NCI-H1092 (cell line): ENCODE measurements at regions not wholly inside any gene's neighbourhood (a gene's known extent, or its start where the extent isn't known, plus 50 kb on each side); places are given as distances from the start of the nearest gene placed in this dataset.

Experiments used
- DNase-seq: peaks from one replicate; lab custom pipeline; 2025; lab: John Stamatoyannopoulos, UW

DNA sequence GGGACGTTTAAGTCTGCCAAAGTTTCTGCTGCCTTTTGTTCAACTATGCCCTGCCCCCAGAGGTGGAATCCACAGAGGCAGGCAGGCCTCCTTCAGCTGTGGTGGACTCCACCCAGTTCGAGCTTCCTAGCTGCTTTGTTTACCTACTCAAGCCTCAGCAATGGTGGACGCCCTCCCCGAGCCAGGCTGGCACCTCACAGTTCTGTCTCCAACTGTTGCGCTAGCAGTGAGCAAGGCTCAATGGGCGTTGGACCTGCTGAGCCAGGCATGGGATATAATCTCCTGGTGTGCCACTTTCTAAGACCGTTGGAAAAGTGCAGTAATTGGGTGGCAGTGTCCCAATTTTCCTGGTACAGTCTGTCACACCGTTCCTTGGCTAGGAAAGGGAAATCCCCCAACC lies 444.7 kb downstream of the FLRT2 start:
- no peak for DNase-seq

DNA sequence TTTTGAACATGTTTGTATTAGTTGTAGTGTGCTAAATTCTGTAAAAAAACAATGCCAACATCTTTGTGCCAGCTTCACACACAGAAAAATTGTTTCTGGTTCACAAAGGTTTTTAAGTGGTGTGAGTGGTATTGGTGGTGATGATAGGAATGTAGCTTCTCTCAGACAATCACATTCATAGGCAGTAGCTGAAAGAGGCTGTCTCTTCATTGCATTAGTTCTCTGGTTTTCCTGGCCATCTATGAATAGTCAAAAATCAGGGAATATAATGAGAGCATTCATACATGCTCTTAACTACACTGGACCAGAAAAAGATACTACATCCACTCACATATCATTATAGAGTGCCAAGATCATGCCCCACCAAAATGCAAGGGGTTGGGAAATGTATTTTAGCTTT lies 433.5 kb downstream of the FLRT2 start:
- DNase-seq: no peak

DNA sequence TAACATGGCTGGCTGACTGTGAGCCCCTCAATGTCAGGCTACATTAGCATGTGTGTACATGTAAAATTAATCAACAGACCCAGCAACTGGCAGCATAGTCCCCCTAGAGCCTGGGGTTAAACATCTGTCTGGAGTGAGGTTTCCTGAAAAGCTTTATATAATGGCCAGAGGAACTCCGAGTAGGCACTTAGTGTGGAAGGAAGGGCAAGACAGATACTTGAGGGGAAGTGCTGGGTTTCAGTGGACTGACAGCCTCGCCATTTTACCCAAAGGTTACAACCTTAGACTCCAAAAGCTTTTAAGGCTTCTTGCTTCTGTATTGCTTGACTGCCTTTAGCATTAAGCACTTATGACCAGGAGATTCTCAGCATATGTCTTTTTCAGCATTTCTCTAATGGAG lies 430.8 kb downstream of the FLRT2 start:
- no peak for DNase-seq

DNA sequence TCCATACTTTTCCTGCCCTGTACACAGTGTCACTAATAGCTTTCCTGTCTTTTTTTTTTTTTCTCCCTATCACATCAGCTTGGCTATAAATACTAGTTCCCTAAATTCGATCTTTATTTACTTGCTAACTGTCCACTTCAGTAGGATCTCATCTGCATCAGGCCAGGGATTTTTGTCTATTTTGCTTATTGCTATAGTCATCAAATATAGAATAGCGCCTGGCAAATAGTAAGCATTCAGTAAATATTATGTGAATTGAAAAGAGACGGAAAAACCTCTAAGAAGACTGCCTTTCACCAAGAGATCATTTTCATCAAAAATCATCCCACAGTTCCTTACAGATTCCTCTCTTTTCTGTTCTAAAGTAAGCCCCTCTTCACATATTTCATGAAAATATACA lies 429.1 kb downstream of the FLRT2 start:
- no peak for DNase-seq

DNA sequence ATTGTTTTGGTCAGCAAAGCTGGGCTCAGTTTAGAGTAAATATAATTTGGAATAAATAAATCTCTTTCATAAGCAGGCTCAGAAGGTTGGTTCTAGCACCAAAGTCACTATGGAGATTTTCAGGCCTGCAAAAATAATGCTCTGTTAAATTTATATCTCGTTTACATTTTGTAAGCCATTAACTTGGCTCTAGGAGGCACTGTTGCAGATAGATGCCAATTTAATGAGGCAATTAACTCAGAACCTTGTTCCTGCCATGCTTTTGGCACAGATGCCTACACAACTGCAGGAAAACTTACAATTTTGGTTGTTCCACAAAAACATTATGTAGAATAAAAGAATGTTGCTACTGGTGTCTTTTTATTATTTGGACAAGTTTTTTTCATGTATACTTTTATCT lies 428.1 kb downstream of the FLRT2 start:
- no peak for DNase-seq

DNA sequence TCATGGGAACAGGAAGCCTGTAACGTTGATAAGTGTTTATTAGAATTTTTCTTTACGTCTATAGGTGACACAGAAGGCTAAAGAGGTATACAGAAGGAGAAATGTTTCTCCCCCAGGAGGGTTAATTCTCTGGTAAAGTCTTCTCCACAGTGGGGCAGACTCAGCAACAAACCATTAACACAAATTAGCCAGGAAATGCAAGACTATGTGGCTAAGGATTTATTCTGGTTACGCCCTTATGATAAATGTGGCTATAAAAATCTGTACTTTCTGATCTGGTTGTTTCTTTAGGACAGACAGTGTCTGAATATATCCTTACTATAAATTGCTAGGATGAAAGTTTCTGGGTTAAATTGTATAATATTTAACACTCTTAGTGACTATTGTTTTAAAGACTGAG lies 423.3 kb downstream of the FLRT2 start:
- DNase-seq: no peak

DNA sequence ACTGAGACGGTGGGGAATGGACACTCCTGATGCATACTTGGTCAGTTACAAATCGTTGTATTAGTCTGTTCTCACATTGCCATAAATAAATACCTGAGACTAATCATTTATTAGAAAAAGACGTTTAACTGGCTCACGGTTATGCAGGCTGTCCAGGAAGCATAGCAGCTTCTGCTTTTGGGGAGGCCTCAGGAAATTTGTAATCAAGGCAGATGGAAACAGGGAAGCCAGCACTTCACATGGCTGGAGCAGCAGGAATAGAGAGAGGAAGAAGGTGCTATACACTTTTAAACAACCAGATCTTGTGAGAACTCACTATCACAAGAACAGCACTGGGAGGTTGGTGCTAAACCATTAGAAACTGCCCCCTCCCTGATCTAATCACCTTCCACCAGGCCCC lies 418.2 kb downstream of the FLRT2 start:
- no peak for DNase-seq

DNA sequence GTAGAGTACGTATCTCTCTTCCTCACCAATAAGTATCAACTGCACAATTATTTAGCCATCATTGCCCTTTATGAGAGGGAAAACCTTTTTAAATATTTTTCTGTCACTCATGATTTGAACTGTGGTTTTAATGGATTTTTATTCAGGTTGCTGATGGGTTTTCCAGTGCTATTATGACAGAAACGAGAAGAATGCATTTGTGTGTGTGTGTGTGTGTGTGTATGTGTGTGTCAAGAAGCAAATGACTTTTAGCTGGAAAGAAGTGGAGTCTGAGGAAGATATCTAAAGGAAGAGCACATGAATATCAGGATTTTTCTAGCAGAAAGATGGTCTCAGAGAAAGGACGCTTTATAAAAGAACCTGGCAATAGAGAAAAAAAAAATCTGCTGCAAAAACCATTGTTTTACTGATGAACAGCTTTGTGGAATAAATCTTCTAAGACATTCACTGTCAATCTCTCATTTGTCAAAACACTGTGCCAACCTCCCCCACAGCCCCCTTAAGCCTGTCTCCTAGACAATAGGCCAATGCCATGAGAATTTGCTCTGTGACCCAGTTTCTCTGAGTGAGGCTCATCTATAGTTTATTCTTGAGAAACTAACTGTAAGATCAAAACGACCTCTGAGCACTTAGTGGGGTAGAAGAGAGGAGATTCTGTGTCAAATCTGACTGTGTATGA lies 417.7 kb downstream of the FLRT2 start:
- DNase-seq: no peak

DNA sequence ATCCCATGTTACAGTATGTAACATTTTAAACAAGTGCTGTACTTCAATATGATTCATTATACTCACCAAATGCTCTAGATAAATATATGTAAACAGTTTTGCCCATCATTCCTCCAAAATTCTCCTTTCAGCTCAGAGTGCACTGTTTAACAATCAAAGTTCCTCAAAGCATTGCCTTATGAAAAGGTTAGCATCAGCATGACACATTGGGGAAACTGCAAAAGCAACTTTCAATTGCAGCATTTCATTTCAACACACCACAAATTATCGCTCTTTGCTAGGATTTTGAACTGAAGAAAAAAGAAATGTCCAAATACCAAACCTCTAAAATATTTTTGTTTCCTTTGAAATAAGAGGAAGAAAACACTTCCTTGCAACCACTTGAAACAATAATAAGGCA lies 413.2 kb downstream of the FLRT2 start:
- DNase-seq: no peak

DNA sequence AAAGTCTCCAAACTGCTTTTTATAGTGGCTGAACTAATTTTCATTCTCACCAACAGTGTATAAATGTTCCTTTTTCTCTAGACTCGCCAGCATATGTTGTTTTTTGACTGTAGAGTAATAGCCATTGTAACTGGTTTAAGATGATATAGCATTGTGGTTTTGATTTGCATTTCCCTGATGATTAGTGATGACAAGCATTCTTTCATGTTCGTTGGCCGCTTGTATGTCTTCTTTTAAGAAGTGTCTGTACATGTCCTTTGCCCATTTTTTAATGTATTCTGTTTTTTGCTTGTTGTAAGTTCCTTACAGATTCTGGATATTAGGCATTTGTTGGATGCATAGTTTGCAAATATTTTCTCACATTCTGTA lies 404.9 kb downstream of the FLRT2 start:
- DNase-seq: no peak

DNA sequence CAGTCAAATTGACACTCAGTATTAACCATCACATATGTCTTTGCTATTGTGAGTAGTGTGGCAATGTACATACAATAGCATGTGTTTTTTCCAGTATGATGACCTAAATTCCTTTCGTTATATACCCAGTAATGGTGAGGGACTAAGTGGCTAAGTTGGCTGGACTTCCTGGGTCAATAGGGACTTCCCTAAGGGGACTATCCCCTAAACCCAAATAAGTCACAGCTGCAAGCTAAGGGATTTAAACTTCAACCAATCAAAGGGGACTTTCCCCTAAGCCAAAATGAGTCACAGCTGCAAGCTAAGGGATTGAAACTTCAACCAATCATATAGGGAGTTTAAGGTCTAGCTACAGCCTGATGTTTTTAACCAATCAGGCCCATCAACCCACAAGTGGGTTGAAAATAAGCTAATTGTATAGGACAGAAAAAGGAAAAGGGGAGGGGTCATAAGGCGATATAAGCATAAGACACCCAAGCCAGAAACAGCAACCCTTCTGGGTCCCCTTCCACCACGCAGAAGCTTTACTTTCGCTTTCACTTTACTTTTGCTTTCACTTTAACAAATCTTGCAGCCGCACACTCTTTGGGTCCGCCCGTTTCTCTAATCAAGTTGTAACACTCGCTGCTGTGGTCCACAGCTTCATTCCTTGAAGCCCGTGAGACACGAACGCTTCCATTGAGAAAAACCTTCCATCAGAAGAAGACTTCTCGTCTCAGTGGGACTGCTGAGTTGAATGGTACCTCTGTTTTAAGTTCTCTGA lies 404.4 kb downstream of the FLRT2 start:
- DNase-seq: no peak

DNA sequence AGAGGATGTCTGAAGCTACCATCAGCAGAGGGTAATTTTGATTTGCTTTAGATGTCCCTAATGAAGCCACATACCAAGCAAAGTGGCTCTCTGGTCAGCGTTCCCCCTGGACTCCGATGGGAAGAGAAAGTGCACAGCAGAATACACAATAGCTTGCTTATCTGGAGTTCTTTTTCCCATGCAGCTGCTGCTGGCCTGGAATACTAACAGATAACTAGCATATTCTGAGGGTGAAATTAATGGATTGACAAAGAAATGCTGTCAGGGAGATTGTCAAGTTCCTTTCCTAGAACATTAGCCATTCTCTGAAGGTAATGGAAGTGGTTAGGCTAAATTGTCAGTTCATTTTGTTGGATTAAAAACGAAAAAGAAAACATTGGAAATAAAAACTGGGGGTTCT lies 391.3 kb downstream of the FLRT2 start:
- DNase-seq: no peak

DNA sequence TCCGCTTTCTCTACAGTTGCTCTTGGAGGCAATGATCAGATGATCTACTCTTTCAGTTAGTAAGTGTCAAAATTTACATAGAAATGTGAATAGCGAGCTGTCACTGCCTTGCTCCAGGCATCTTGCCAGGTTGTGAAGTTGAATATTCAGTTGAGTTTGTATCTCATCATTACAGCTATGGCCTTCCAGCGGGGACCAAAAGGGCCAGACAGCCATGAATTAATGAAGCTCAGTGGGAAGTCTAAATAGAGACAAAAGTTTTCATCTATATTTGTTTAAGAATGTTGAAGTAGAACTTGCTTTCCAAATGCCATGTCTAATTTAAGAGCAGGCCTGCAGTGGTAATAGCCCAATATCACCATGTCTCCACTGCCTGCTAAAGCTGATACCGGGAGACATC lies 387.8 kb downstream of the FLRT2 start:
- DNase-seq: no peak

DNA sequence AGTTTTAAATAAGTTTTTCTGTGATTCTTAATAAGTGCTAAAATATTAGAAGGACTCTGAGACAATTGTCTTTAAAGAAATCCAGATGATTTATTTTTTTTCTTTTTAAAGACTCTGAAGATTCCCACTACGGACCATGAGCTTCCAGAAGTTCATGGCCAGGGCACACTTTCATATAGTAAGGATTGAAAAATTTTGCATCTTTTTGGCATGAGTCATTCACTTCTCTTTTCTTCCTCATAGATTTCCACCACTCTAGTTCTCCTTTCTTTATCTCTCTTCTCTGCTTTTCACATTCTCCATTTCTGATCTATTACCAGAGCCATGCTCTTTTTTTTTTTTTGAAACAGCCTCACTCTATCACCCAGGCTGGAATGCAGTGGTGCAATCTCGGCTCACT lies 385.8 kb downstream of the FLRT2 start:
- DNase-seq: no peak

DNA sequence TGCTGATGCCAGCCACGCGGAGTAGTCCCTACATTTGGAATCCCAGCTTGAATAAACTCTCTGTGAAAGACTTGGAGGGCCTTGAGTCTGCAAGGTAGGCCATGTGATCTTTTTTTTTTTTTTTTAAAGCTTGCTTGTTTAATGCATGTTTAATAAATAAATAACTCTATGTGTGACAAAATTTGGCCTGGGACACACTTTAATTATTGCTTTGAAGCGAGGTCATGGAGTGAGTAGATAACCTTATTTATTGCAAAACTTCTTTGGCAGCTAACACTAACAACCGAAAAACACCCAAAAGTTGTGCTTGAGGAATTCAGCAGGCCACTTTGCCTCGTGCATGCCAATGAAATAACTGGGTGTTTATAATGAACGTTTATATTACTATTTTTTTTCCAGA lies 382.2 kb downstream of the FLRT2 start:
- no peak for DNase-seq

DNA sequence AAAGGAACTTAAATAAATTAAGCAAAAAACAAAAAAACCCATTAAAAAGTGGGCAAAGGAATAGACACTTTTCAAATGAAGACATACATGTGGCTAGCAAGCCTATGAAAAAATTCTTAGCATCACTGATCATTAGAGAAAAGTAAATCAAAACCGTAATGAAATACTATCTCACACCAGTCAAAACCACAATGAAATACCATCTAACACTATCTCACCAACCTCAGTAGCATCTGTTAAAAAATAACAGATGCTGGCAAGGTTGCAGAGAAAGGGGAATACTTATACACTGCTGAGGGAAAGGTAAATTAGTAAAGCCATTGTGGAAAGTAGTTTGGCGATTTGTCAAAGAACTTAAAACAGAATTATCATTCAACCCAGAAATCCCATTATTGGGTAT lies 381.1 kb downstream of the FLRT2 start:
- DNase-seq: no peak

DNA sequence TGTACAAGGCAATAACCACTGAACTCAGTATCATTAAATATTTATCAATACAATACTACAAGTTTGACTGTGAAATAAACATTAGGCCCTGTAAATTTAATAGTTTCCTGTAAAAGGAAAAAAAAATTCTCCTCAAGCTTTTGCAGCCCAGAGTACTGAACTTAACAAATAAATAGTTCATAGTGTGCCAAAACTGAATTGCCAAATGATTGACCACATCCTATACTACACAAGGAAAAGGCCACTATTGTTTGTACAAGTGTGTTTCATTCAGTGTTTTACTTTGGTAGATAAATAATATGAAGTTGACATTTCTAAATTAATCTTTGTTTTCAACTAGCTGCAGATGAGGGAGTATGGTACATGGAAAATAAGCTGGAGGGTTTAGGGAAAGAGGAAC lies 379.6 kb downstream of the FLRT2 start:
- DNase-seq: no peak

DNA sequence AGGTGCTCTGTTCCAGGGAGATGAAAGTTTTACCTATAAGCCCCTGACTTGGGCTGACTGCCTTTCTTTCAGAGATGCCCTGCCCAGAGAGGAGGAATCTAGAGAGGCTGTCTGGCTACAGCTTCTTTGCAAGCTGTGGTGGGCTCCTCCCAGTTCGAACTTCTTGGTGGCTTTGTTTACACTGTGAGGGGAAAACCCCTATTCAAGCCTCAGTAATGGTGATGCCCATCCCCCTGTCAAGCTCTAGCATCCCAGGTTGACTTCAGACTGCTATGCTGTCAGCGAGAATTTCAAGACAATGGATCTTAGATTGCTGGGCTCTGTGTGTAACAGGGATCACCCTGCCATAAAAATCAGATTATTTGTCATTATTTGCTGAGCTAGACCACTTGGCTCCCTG lies 377.6 kb downstream of the FLRT2 start:
- DNase-seq: no peak

DNA sequence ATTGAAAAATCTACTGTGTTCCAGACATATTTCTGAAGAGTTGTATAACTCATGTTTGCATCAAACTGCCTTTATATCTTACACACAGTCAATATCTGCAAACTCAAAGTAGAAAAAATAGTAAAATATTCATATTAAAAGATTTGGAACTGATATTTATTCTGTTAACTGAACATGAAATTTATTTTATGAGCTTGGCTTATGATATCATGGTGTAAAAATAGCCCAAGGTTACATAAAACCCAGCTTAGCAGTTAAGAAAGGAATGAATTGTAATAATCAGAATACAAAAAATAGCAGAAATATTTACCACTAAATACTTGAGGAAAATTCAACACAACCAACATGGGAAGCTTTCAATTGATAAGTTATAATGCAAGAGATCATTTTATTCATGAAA lies 367.9 kb downstream of the FLRT2 start:
- no peak for DNase-seq

DNA sequence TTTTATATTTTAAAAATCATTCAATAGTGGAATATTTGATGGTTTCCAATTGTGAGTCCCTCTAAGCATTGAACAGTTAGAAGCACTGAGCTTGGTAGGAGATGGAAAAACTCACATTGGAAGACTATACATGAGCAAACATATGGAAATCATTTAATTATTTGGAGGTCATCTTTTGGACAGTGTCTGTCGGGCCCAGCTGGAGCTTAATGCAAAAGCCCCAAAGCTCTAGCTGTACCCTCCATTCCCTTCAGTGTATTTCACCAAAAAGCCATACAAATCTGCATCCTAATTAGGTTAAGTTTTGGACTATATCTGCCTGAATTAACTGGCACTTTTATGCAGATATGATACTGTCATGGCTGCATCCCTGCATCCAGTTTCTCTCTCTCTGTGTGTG lies 365.7 kb downstream of the FLRT2 start:
- DNase-seq: no peak

DNA sequence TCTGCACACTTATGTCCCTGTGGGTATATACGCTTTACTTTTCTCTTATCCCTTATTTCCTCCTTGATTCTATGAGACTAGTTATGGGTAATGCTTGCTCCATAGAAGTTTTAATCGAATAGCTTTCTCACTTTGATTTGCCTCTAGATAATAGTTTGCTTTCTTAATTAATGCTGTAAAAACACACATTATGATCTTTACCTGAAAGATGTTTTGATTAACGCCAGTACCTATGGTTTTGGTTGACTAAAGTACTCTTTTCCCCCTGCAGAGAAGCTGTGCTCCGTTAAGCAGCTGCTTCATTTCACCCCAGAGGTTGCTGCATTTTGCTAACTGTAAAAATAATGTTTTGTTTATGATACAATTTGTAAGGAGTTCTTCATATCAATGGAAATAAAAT lies 362.3 kb downstream of the FLRT2 start:
- DNase-seq: no peak

DNA sequence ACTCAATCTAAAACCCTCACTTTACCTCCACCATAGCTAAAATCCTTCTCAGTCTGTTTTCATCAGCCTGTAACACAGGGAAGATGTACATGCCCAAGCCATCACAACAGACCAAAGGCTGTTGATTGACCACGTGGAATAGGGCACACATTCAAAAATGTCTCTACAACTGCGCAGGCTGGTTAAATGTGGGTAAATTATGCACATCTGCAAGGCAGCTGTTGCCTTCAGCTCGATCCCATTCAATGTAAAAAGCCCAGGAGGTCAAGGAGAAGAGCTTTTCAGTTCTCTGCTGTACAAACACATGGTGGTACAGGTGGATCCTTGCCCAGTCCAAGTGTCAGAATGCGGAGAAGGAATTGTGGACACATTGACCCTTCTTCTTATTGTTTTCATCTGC lies 354.0 kb downstream of the FLRT2 start:
- DNase-seq: no peak

DNA sequence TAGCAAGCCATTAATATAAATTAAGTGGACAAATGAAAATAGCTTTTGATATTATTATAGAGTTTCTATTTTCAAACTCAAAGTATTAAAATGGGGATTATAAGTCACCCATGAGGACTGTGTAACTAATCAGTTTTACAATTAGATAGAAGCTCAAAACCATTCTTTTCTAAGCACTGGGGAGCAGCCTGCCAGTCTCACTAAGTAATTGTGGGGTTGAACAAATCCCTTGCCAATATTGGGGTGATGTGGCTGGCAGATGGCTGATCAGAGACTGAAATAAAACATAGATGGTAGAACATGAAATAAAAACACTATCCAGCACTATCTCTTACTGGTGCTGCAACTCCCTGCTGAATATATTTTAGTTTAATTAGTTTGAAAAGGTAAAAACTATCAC lies 353.2 kb downstream of the FLRT2 start:
- DNase-seq: no peak

DNA sequence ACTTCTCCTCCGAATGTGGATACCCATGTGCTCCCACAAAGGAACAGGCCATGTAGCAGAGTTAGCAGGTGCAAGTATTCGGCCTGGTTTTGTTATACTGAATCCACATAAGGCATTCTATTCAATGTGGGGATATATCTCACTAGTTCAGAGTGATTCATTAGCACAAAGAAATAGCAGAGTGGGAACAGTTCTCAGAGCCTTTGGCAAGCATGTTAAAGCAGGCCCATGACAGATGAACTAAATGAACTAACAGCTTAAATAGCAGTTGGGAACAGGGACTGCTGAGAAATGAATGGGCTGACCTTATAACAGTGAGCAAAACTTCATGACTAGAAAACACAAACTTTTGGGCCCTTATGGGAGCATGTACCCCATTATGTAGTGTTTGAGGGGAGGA lies 352.0 kb downstream of the FLRT2 start:
- DNase-seq: no peak
